K562 (cell line): ENCODE measurements at regions not wholly inside any gene's neighbourhood (a gene's known extent, or its start where the extent isn't known, plus 50 kb on each side); places are given as distances from the start of the nearest gene placed in this dataset.

ENCODE experiments used
- ATAC-seq: fragments of 200-7000 bp; cut with Tn5 transposase; 3 replicates; pipeline ENCODE4 v1.9.1; 2020; ENCODE audit warnings: moderate library complexity
- BruUV-seq: library from RNA; stranded (reverse); fragments of 400-500 nt; replicated peaks from 2 replicates; lab custom pipeline; 2021; lab: Mats Ljungman, UMichigan
- CTCF ChIA-PET: fragments of 300-600 bp; formaldehyde crosslinking; extraction: SDS; loops from one replicate; lab custom pipeline; 2021; ENCODE audit warnings: low intra/inter-chr PET ratio; lab: Yijun Ruan, JAX
- POLR2A ChIA-PET: fragments of 300-600, 350-650 bp; sonication (Branson Sonifier 250); formaldehyde crosslinking; extraction: SDS; loops from one replicate; lab custom pipeline; 2021; ENCODE audit warnings: antibody characterized with exemption, inconsistent platforms; lab: Yijun Ruan, JAX
- DNase-seq, 4 experiments: peaks; one replicate each; pipeline versions ENCODE4 v3.0.0 to v3.0.0-alpha.2; 2011 to 2018; ENCODE audit warnings: low spot score in 3 of 4, mixed read lengths in 3 of 4; ENCODE audit errors: extremely low read depth in 1 of 4
- FAIRE-seq: peaks from 2 replicates; lab custom pipeline; 2011; peaks lifted over from hg19 to GRCh38; lab: Jason Lieb, UNC
- H2AFZ ChIP-seq: 2 replicates; pipeline ENCODE4 v1.6.0; 2011; ENCODE audit warnings: low read depth, low read length, control low read depth, inconsistent platforms
- H3K27ac ChIP-seq: fragments of 200-600 bp; 3 replicates; pipeline ENCODE4 v1.8.0; 2011; ENCODE audit warnings: low read depth, mild to moderate bottlenecking, control low read depth, inconsistent platforms, low read length, moderate library complexity, mixed read lengths; ENCODE audit errors: extremely low read depth
- H3K27me3 ChIP-seq, 2 experiments: fragments of 300-600 bp in 1 of 2; 2 replicates in 1 of 2; 3 replicates in 1 of 2; pipeline versions ENCODE4 v1.6.0 to v1.8.0; 2011; ENCODE audit warnings: inconsistent platforms in 2 of 2, low read length in 2 of 2, mild to moderate bottlenecking in 1 of 2, mixed read lengths in 1 of 2, moderate library complexity in 1 of 2; ENCODE audit not compliant: control insufficient read depth in 2 of 2, insufficient read depth in 2 of 2
- H3K36me3 ChIP-seq: fragments of 300-600 bp; 3 replicates; pipeline ENCODE4 v1.8.0; 2011; ENCODE audit warnings: mild to moderate bottlenecking, low read length, inconsistent platforms; ENCODE audit not compliant: control insufficient read depth, insufficient read depth
- H3K4me1 ChIP-seq, 2 experiments: fragments of 200-600 bp in 1 of 2; replicated peaks in 1 of 2; 2 replicates in 1 of 2; 3 replicates in 1 of 2; pipeline versions ENCODE4 v1.5.1 to v1.8.0; 2011; ENCODE audit warnings: inconsistent platforms in 2 of 2, low read length in 2 of 2, mild to moderate bottlenecking in 1 of 2, mixed read lengths in 1 of 2, moderate library complexity in 1 of 2; ENCODE audit not compliant: control insufficient read depth in 2 of 2, insufficient read depth in 2 of 2
- H3K4me2 ChIP-seq: 2 replicates; pipeline ENCODE4 v1.6.1; 2011; ENCODE audit warnings: low read length, control low read depth, inconsistent platforms, mixed read lengths; ENCODE audit not compliant: insufficient read depth
- H3K4me3 ChIP-seq: fragments of 200-600 bp; sonication (generic), shearing (Covaris generic); 2 replicates; pipeline ENCODE4 v1.5.1; 2016; ENCODE audit warnings: control low read depth, inconsistent platforms
- H3K79me2 ChIP-seq: fragments of 200-600 bp; 3 replicates; pipeline ENCODE4 v1.8.0; 2011; ENCODE audit warnings: low read length, inconsistent platforms; ENCODE audit not compliant: control insufficient read depth, insufficient read depth
- H3K9ac ChIP-seq, 2 experiments: 2 replicates each; pipeline versions ENCODE4 v1.6.0 to v1.6.1; 2011; ENCODE audit warnings: low read depth in 2 of 2, low read length in 2 of 2, control low read depth in 1 of 2, inconsistent platforms in 1 of 2, mild to moderate bottlenecking in 1 of 2, mixed read lengths in 1 of 2; ENCODE audit not compliant: insufficient read depth in 1 of 2
- H3K9me1 ChIP-seq: one replicate; pipeline ENCODE4 v1.6.0; 2011; ENCODE audit warnings: inconsistent platforms, mild to moderate bottlenecking, low read length, moderate library complexity; ENCODE audit not compliant: control insufficient read depth, insufficient read depth
- H3K9me3 ChIP-seq: replicated peaks from 2 replicates; pipeline ENCODE4 v1.5.1; 2011; ENCODE audit warnings: low read depth, low read length, inconsistent platforms; ENCODE audit not compliant: control insufficient read depth, insufficient read depth
- H4K20me1 ChIP-seq: replicated peaks from 2 replicates; pipeline ENCODE4 v1.6.1; 2011; ENCODE audit warnings: low read length, inconsistent platforms, mixed read lengths; ENCODE audit not compliant: control insufficient read depth, insufficient read depth
- HEY1 ChIP-seq: fragments of 250-450 bp; sonication (Bioruptor Pico); IDR thresholded peaks from 2 replicates; pipeline ENCODE4 v1.5.0; 2020; ENCODE audit warnings: mild to moderate bottlenecking, moderate library complexity, borderline replicate concordance
- NCOA1 ChIP-seq: fragments of 450-650 bp; IDR thresholded peaks from 2 replicates; pipeline ENCODE4 v1.6.1; 2016; ENCODE audit warnings: low read depth
- POU5F1 ChIP-seq: fragments of 150-350 bp; IDR thresholded peaks from 2 replicates; pipeline ENCODE4 v1.6.1; 2014; ENCODE audit warnings: borderline replicate concordance, low read length, low read depth, mild to moderate bottlenecking; ENCODE audit not compliant: partially characterized antibody
- ZEB2 ChIP-seq: fragments of 450-650 bp; IDR thresholded peaks from 2 replicates; pipeline ENCODE4 v1.6.1; 2016
- ZKSCAN8 ChIP-seq: fragments of 200-800 bp; sonication (Bioruptor generic); IDR thresholded peaks from 2 replicates; pipeline ENCODE4 v1.6.1; 2016; ENCODE audit warnings: missing genetic modification characterization, missing compliant biosample characterization
- ZNF124 ChIP-seq: sonication (generic); formaldehyde crosslinking; IDR thresholded peaks from 2 replicates; pipeline ENCODE4 v1.8.1; 2022; ENCODE audit warnings: missing genetic modification reagents
- WGBS: fragments of 100-300 bp; shearing (Covaris generic); methylation state at CpG from one replicate; pipeline ENCODE4 v1.1.6; 2016; ENCODE audit warnings: low coverage, mixed read lengths; ENCODE audit not compliant: insufficient coverage; ENCODE audit errors: missing lambda C conversion rate; 5-methylcytosine and 5-hydroxymethylcytosine counted together
- in situ Hi-C: fragments of 300-500 bp; cut with MboI; formaldehyde crosslinking; loops from 4 replicates; pipeline ENCODE4 v1.15.0; 2018; ENCODE audit warnings: inconsistent platforms, mixed read lengths
- intact Hi-C: fragments of 100-400 bp; cut with micrococcal nuclease; formaldehyde crosslinking; loops from 2 replicates; pipeline ENCODE4 v1.14.2; 2022
- TF ChIP-seq, protein P1 (sequence below): fragments of 250-450 bp; sonication (Bioruptor Pico); IDR thresholded peaks from 2 replicates; pipeline ENCODE4 v1.4.0; 2020; ENCODE audit warnings: mild to moderate bottlenecking, moderate library complexity, borderline replicate concordance
- TF ChIP-seq, protein P2 (sequence below): fragments of 250-450 bp; sonication (Bioruptor Pico); IDR thresholded peaks from 2 replicates; pipeline ENCODE4 v1.6.1; 2021; ENCODE audit warnings: mild to moderate bottlenecking
- TF ChIP-seq, protein P3 (sequence below): fragments of 450-650 bp; IDR thresholded peaks from 2 replicates; pipeline ENCODE4 v1.6.1; 2017; ENCODE audit warnings: antibody characterized with exemption, mild to moderate bottlenecking

DNA sequence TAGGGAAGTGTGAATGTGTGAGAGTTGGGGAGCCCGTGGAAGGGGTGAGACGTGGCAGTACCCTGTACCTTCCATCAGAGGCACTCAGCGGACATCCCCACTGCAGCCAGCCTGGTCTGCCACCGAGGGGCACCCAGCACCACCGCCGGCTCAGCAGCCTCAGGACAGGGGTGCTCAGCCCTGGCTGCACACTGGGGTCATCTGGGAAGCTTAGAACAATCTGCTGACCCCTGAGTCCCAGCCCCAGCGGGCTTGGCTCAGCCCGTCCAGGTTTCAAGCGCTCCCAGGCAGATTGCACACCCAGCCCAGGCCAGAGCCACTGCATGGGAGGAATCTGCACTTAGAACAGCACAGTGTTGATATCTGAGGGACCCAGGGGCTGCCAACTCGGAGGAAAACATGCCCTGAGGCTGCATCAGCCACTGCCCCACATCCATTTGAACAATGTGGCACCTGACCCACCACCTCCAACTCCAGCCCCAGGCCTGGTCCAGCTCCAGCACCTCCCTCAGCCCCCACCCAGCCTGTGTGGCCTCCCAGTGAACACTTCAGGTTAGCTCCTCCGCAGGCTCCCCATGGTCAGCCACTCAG lies 147.1 kb upstream of the OTOS start:
- ChIA-PET CTCF (no interaction called here), POLR2A (no interaction called here)
- Histone ChIP-seq H3K4me2 (no peak overlapping the region), H2AFZ (no peak overlapping the region), H3K27me3 (peaks cover 2 to 40% of the 10 kb centered on the region in 2 experiments; a peak in 4 of 5 replicates), H3K9ac (no peak overlapping the region), H3K4me3 (no peak overlapping the region), H3K27ac (no peak overlapping the region), H3K9me3 (no peaks in the 10 kb centered on the region), H3K36me3 (no peaks in the 10 kb centered on the region), H3K9me1 (no peaks in the 10 kb centered on the region), H4K20me1 (0 out of 2 replicates have a peak, but pooled peaks cover 3% of the 10 kb centered on the region), H3K79me2 (no peaks in the 10 kb centered on the region), H3K4me1 (no peaks in the 10 kb centered on the region)
- in situ Hi-C loops: no loop called here
- TF ChIP-seq, protein P1, sequence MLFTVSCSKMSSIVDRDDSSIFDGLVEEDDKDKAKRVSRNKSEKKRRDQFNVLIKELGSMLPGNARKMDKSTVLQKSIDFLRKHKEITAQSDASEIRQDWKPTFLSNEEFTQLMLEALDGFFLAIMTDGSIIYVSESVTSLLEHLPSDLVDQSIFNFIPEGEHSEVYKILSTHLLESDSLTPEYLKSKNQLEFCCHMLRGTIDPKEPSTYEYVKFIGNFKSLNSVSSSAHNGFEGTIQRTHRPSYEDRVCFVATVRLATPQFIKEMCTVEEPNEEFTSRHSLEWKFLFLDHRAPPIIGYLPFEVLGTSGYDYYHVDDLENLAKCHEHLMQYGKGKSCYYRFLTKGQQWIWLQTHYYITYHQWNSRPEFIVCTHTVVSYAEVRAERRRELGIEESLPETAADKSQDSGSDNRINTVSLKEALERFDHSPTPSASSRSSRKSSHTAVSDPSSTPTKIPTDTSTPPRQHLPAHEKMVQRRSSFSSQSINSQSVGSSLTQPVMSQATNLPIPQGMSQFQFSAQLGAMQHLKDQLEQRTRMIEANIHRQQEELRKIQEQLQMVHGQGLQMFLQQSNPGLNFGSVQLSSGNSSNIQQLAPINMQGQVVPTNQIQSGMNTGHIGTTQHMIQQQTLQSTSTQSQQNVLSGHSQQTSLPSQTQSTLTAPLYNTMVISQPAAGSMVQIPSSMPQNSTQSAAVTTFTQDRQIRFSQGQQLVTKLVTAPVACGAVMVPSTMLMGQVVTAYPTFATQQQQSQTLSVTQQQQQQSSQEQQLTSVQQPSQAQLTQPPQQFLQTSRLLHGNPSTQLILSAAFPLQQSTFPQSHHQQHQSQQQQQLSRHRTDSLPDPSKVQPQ (CRISPR knock-in tag): no peak
- TF ChIP-seq NCOA1 (no peak), HEY1 (no peak), POU5F1 (no peak), ZEB2 (no peak), ZKSCAN8 (CRISPR knock-in tag) (no peak), ZNF124 (CRISPR knock-in tag) (no peak)
- TF ChIP-seq, protein P2, sequence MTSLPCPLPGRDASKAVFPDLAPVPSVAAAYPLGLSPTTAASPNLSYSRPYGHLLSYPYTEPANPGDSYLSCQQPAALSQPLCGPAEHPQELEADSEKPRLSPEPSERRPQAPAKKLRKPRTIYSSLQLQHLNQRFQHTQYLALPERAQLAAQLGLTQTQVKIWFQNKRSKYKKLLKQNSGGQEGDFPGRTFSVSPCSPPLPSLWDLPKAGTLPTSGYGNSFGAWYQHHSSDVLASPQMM (CRISPR knock-in tag): no peak
- TF ChIP-seq, protein P3, sequence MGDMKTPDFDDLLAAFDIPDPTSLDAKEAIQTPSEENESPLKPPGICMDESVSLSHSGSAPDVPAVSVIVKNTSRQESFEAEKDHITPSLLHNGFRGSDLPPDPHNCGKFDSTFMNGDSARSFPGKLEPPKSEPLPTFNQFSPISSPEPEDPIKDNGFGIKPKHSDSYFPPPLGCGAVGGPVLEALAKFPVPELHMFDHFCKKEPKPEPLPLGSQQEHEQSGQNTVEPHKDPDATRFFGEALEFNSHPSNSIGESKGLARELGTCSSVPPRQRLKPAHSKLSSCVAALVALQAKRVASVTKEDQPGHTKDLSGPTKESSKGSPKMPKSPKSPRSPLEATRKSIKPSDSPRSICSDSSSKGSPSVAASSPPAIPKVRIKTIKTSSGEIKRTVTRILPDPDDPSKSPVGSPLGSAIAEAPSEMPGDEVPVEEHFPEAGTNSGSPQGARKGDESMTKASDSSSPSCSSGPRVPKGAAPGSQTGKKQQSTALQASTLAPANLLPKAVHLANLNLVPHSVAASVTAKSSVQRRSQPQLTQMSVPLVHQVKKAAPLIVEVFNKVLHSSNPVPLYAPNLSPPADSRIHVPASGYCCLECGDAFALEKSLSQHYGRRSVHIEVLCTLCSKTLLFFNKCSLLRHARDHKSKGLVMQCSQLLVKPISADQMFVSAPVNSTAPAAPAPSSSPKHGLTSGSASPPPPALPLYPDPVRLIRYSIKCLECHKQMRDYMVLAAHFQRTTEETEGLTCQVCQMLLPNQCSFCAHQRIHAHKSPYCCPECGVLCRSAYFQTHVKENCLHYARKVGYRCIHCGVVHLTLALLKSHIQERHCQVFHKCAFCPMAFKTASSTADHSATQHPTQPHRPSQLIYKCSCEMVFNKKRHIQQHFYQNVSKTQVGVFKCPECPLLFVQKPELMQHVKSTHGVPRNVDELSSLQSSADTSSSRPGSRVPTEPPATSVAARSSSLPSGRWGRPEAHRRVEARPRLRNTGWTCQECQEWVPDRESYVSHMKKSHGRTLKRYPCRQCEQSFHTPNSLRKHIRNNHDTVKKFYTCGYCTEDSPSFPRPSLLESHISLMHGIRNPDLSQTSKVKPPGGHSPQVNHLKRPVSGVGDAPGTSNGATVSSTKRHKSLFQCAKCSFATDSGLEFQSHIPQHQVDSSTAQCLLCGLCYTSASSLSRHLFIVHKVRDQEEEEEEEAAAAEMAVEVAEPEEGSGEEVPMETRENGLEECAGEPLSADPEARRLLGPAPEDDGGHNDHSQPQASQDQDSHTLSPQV: no peak
- ATAC-seq (no peak), FAIRE-seq (no peak), DNase-seq (no peak)
- 4% methylated on average over 10 of the region's 11 CpGs for WGBS
- BruUV-seq: no TSS peak
- intact Hi-C loops: no loop called here
